ENCODE measurements at regions not wholly inside any gene's neighbourhood (a gene's known extent, or its start where the extent isn't known, plus 50 kb on each side); places are given as distances from the start of the nearest gene placed in this dataset.

DNA sequence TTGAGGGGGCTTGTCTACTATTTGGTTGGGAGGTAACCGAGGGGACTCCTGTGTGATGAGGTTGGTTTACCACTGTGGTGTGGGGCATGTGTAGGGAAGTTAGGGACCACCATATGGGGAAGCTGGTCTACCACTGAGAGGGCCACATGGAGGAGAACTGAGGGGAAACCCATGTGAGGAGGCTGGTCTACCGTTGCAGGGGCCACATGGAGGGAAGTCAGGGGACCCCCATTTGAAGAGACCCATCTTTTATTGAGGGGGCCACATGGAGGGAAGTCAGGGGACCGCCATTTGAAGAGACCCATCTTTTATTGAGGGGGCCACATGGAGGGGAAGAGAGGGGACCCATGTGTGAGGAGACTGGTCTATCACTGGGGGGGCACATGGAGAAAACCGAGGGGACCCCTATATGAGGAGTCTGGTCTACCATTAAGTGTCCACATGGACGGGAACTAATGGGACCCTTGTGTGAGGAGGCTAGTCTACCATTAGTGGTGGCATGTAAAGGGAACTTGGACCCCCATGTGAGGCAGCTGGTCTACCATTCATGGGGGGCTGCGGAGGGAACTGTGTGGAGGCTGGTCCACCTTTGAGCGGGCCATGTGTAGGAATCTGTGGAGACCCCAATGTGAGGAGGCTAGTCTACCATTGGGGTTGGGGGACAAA is 165.5 kb downstream of the FBLN2 start:
- H3K4me3 ChIP-seq (ENCODE audit: low read depth, low read length), result no peak overlapping the region
- DNase-seq (ENCODE audit: low read depth), result no peak
- TF ChIP-seq, protein P1, sequence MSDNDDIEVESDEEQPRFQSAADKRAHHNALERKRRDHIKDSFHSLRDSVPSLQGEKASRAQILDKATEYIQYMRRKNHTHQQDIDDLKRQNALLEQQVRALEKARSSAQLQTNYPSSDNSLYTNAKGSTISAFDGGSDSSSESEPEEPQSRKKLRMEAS (IDR thresholded peaks at IDR 0.05; ENCODE audit: low read depth, low read length), result no peak
- TF ChIP-seq, protein P2, sequence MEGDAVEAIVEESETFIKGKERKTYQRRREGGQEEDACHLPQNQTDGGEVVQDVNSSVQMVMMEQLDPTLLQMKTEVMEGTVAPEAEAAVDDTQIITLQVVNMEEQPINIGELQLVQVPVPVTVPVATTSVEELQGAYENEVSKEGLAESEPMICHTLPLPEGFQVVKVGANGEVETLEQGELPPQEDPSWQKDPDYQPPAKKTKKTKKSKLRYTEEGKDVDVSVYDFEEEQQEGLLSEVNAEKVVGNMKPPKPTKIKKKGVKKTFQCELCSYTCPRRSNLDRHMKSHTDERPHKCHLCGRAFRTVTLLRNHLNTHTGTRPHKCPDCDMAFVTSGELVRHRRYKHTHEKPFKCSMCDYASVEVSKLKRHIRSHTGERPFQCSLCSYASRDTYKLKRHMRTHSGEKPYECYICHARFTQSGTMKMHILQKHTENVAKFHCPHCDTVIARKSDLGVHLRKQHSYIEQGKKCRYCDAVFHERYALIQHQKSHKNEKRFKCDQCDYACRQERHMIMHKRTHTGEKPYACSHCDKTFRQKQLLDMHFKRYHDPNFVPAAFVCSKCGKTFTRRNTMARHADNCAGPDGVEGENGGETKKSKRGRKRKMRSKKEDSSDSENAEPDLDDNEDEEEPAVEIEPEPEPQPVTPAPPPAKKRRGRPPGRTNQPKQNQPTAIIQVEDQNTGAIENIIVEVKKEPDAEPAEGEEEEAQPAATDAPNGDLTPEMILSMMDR (IDR thresholded peaks at IDR 0.05; ENCODE audit: low read depth, low read length), result no peak
- TF ChIP-seq MYC (IDR thresholded peaks at IDR 0.05; ENCODE audit: low read depth, low read length) (no peak), POLR2A (IDR thresholded peaks at IDR 0.05; ENCODE audit: extremely low read depth, insufficient read length) (no peak)

DNA sequence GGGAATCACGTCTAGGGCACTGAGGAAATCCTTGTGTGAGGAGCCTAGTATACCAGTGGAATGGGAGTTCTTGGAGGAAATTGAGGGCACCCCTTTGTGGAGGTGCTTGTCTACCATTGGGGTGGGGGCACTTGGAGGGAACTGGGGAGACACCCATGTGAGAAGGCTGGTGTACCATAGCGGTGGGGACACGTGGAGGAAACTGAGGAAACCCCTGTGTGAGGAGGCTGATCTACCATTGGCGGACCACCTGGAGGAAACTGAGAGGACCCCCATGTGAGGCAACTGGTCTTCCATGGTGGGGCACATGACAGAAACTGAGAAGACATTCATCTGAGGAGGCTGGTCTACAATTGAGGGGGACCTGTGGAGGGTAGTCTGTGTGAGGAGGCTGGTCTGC is 164.5 kb downstream of the FBLN2 start:
- no peak for DNase-seq (ENCODE audit: low read depth)
- TF ChIP-seq, protein P2 (IDR thresholded peaks at IDR 0.05; ENCODE audit: low read depth, low read length), result no peak
- TF ChIP-seq, protein P1 (IDR thresholded peaks at IDR 0.05; ENCODE audit: low read depth, low read length), result no peak
- TF ChIP-seq POLR2A (IDR thresholded peaks at IDR 0.05; ENCODE audit: extremely low read depth, insufficient read length) (no peak), MYC (IDR thresholded peaks at IDR 0.05; ENCODE audit: low read depth, low read length) (no peak)

GRCh38 chr3:13712682-13713180 is 163.8 kb downstream of the FBLN2 start:
- no peak for DNase-seq (ENCODE audit: low read depth)
- no peak overlapping the region for H3K4me3 ChIP-seq (ENCODE audit: low read depth, low read length)
- TF ChIP-seq POLR2A (IDR thresholded peaks at IDR 0.05; ENCODE audit: extremely low read depth, insufficient read length) (no peak), MYC (IDR thresholded peaks at IDR 0.05; ENCODE audit: low read depth, low read length) (no peak)
- TF ChIP-seq, protein P1 (IDR thresholded peaks at IDR 0.05; ENCODE audit: low read depth, low read length), result no peak
- TF ChIP-seq, protein P2 (IDR thresholded peaks at IDR 0.05; ENCODE audit: low read depth, low read length), result no peak

More for the DNA sequence above, 164.5 kb downstream of the FBLN2 start:
- no peak overlapping the region for H3K4me3 ChIP-seq (ENCODE audit: low read depth, low read length)

DNA sequence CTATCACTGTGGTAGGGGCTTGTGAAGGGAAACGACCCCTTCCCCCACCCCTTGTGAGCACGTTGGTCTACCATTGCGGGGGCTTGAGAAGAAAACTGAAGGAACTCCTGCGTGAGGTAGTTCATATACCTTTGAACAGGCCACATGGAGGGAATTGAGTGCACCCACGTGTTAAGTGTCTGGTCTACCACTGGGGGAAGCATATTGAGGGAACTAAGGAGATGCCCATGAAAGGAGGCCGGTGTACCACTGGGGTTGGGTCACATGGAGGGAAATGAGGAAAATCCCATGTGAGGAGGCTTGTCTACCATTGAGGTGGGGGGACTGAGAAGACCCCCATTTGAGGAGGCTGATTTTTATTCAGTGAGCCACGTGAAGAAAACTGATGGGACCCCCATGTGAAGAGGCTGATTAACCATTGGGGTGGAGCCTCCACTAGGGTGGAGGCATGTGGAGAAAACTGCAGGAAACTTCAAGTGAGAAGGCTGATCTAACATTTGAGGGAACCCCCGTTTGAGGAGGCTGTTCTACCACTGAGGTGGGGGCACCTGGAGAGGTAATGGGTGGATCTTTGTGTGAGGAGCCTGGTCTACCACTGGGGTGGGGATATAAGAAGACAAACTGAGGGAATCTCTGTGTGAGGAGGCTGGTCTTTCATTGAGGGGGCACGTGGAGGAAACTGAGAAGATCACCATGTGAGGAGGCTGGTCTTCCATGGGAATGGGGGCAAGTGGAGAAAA is 163.2 kb downstream of the FBLN2 start:
- H3K4me3 ChIP-seq (ENCODE audit: low read depth, low read length), result no peak overlapping the region
- DNase-seq (ENCODE audit: low read depth), result no peak
- TF ChIP-seq POLR2A (IDR thresholded peaks at IDR 0.05; ENCODE audit: extremely low read depth, insufficient read length), result no peak
- TF ChIP-seq, protein P2 (IDR thresholded peaks at IDR 0.05; ENCODE audit: low read depth, low read length), result no peak
- TF ChIP-seq, protein P1 (IDR thresholded peaks at IDR 0.05; ENCODE audit: low read depth, low read length), result no peak
- no peak for TF ChIP-seq MYC (IDR thresholded peaks at IDR 0.05; ENCODE audit: low read depth, low read length)

DNA sequence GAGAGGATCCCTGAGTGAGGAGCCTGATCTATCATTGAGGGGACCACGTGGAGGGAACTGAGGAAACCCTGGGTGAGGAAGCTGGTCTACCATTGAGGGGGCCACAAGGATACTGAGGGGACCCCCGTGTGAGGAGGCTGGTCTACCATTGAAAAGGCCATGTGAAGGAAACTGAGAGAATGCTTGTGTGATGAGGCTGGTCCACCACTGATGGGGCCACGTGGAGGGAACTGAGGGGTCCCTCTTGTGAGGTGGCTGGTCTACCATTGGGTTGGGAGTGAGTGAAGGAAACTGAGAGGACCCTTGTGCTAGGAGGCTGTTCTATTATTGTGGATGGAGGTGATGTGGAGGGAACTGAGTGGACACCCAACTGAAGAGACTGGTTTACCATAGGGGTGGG is 161.3 kb downstream of the FBLN2 start:
- no peak for TF ChIP-seq MYC (IDR thresholded peaks at IDR 0.05; ENCODE audit: low read depth, low read length)
- TF ChIP-seq, protein P1 (IDR thresholded peaks at IDR 0.05; ENCODE audit: low read depth, low read length), result no peak
- TF ChIP-seq POLR2A (IDR thresholded peaks at IDR 0.05; ENCODE audit: extremely low read depth, insufficient read length), result no peak
- H3K4me3 ChIP-seq (ENCODE audit: low read depth, low read length), result no peak overlapping the region
- no peak for DNase-seq (ENCODE audit: low read depth)

DNA sequence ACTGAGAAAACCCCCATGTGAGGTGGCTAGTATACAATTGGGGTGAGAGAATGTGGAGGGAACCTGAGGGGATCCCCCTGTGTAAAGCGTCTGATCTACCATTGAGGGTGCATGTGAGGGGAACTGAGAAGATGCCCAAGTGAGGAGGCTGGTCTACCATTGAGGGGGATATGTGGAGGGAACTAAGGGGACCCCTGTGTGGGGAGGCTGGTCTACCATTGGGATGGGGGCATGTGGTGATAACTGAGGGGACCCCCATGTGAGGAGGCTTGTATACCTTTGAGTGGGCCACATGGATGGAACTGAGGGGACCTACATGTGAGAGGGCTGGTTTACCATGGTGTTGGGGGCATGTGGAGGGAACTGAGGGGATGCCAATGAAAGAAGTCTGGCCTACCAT is 160.8 kb downstream of the FBLN2 start:
- no peak for DNase-seq (ENCODE audit: low read depth)
- H3K4me3 ChIP-seq (ENCODE audit: low read depth, low read length), result no peak overlapping the region
- TF ChIP-seq, protein P1 (IDR thresholded peaks at IDR 0.05; ENCODE audit: low read depth, low read length), result no peak
- TF ChIP-seq POLR2A (IDR thresholded peaks at IDR 0.05; ENCODE audit: extremely low read depth, insufficient read length) (no peak), MYC (IDR thresholded peaks at IDR 0.05; ENCODE audit: low read depth, low read length) (no peak)
- TF ChIP-seq, protein P2 (IDR thresholded peaks at IDR 0.05; ENCODE audit: low read depth, low read length), result no peak
